H1 (cell line): ENCODE measurements at regions not wholly inside any gene's neighbourhood (a gene's known extent, or its start where the extent isn't known, plus 50 kb on each side); places are given as distances from the start of the nearest gene placed in this dataset.

Source experiments
- CTCF ChIA-PET: fragments of 300-600 bp; sonication (Branson Sonifier 250); formaldehyde crosslinking; loops from one replicate; lab custom pipeline; 2021; ENCODE audit not compliant: partially characterized antibody; lab: Charles Lee
- POLR2A ChIA-PET: fragments of 300-600 bp; sonication (Branson Sonifier 250); formaldehyde crosslinking; loops from one replicate; lab custom pipeline; 2021; ENCODE audit warnings: inconsistent platforms; ENCODE audit not compliant: partially characterized antibody; lab: Charles Lee
- DNase-seq, 2 experiments: peaks; one replicate each; pipeline versions ENCODE4 v3.0.0 to v3.0.0-alpha.2; 2010 to 2022; ENCODE audit warnings: low spot score in 2 of 2, low read depth in 1 of 2, mixed read lengths in 1 of 2
- FAIRE-seq: peaks from 2 replicates; lab custom pipeline; 2011; peaks lifted over from hg19 to GRCh38; lab: Jason Lieb, UNC
- H2AFZ ChIP-seq: 2 replicates; pipeline ENCODE4 v1.8.1; 2012; ENCODE audit warnings: low read length, inconsistent platforms
- H2AK5ac ChIP-seq: 2 replicates; pipeline ENCODE4 v1.6.1; 2013; ENCODE audit warnings: low read depth, low read length
- H2BK120ac ChIP-seq: replicated peaks from 2 replicates; pipeline ENCODE3; 2013; ENCODE audit warnings: low read depth, low read length, inconsistent platforms
- H2BK12ac ChIP-seq: 2 replicates; pipeline ENCODE4 v1.6.1; 2013; ENCODE audit warnings: low read depth, low read length
- H2BK15ac ChIP-seq: 2 replicates; pipeline ENCODE4 v1.6.1; 2013; ENCODE audit warnings: low read length
- H2BK20ac ChIP-seq: 2 replicates; pipeline ENCODE4 v1.6.1; 2013; ENCODE audit warnings: low read length
- H2BK5ac ChIP-seq: 2 replicates; pipeline ENCODE4 v1.6.1; 2013; ENCODE audit warnings: low read depth, low read length
- H3K14ac ChIP-seq: 2 replicates; pipeline ENCODE4 v1.6.1; 2013; ENCODE audit warnings: inconsistent platforms; ENCODE audit not compliant: insufficient read length
- H3K18ac ChIP-seq: 2 replicates; pipeline ENCODE4 v1.6.1; 2013; ENCODE audit warnings: low read length; ENCODE audit errors: extremely low read depth
- H3K23ac ChIP-seq: 2 replicates; pipeline ENCODE4 v1.6.1; 2013; ENCODE audit warnings: inconsistent platforms; ENCODE audit not compliant: insufficient read length
- H3K23me2 ChIP-seq: 2 replicates; pipeline ENCODE4 v1.6.1; 2013; ENCODE audit warnings: low read depth, low read length
- H3K27ac ChIP-seq: 2 replicates; pipeline ENCODE4 v1.6.1; 2011; ENCODE audit warnings: low read depth, low read length, inconsistent platforms
- H3K27me3 ChIP-seq, 4 experiments: replicated peaks in 1 of 4; 1 replicate in 1 of 4; 2 replicates in 3 of 4; pipeline versions ENCODE4 v1.6.1 to v1.8.1; 2011 to 2013; ENCODE audit warnings: low read length in 3 of 4, mild to moderate bottlenecking in 3 of 4, inconsistent platforms in 2 of 4, mixed read lengths in 2 of 4, moderate library complexity in 1 of 4; ENCODE audit not compliant: control insufficient read depth in 3 of 4, insufficient read depth in 3 of 4; ENCODE audit errors: extremely low read depth in 1 of 4
- H3K36me3 ChIP-seq, 4 experiments: 2 replicates each; pipeline versions ENCODE4 v1.6.1 to v1.8.1; 2011 to 2013; ENCODE audit warnings: mild to moderate bottlenecking in 4 of 4, low read length in 3 of 4, moderate library complexity in 2 of 4, control low read depth in 1 of 4, inconsistent platforms in 1 of 4; ENCODE audit not compliant: insufficient read depth in 4 of 4, control insufficient read depth in 2 of 4
- H3K4ac ChIP-seq: replicated peaks from 2 replicates; pipeline ENCODE3; 2013; ENCODE audit warnings: low read length, low read depth, mixed read lengths, inconsistent platforms; ENCODE audit not compliant: insufficient read length
- H3K4me1 ChIP-seq, 4 experiments: replicated peaks in 1 of 4; 1 replicate in 1 of 4; 2 replicates in 3 of 4; pipeline versions ENCODE4 v1.6.1 to v1.8.1; 2011 to 2013; ENCODE audit warnings: low read length in 3 of 4, inconsistent platforms in 2 of 4, mixed read lengths in 1 of 4; ENCODE audit not compliant: insufficient read depth in 4 of 4, control insufficient read depth in 3 of 4
- H3K4me2 ChIP-seq, 2 experiments: 2 replicates each; pipeline versions ENCODE4 v1.6.1 to v1.8.1; 2011 to 2013; ENCODE audit warnings: low read depth in 2 of 2, low read length in 2 of 2, control low read depth in 1 of 2, inconsistent platforms in 1 of 2, mild to moderate bottlenecking in 1 of 2; ENCODE audit not compliant: insufficient read depth in 1 of 2
- H3K4me3 ChIP-seq, 4 experiments: fragments of 200-600, 300-600 bp in 1 of 4; sonication (generic), shearing (Covaris generic), sonication (Bioruptor Twin) in 1 of 4; 2 replicates each; pipeline versions ENCODE4 v1.5.1 to v1.8.1; 2011 to 2016; ENCODE audit warnings: low read length in 4 of 4, low read depth in 3 of 4, control low read depth in 2 of 4, inconsistent platforms in 2 of 4, mild to moderate bottlenecking in 2 of 4, mixed read lengths in 1 of 4, moderate library complexity in 1 of 4; ENCODE audit not compliant: insufficient read depth in 2 of 4; ENCODE audit errors: extremely low read depth in 1 of 4
- H3K56ac ChIP-seq: replicated peaks from 2 replicates; pipeline ENCODE3; 2013; ENCODE audit warnings: low read depth, mild to moderate bottlenecking, mixed read lengths, low read length, inconsistent platforms; ENCODE audit not compliant: insufficient read length
- H3K79me1 ChIP-seq: 2 replicates; pipeline ENCODE4 v1.6.1; 2013; ENCODE audit warnings: low read depth, low read length, control low read depth
- H3K79me2 ChIP-seq, 2 experiments: 2 replicates each; pipeline versions ENCODE4 v1.6.1 to v1.8.1; 2012 to 2013; ENCODE audit warnings: low read length in 2 of 2, mild to moderate bottlenecking in 2 of 2, inconsistent platforms in 1 of 2; ENCODE audit not compliant: insufficient read depth in 2 of 2, control insufficient read depth in 1 of 2
- H3K9ac ChIP-seq, 4 experiments: replicated peaks in 1 of 4; 1 replicate in 1 of 4; 2 replicates in 3 of 4; pipeline versions ENCODE4 v1.6.1 to v1.8.1; 2011 to 2013; ENCODE audit warnings: low read depth in 3 of 4, low read length in 3 of 4, control low read depth in 2 of 4, mild to moderate bottlenecking in 2 of 4, moderate library complexity in 2 of 4, inconsistent platforms in 1 of 4; ENCODE audit errors: extremely low read depth in 1 of 4
- H3K9me3 ChIP-seq, 2 experiments: 2 replicates each; pipeline versions ENCODE4 v1.6.1 to v1.8.1; 2012 to 2013; ENCODE audit warnings: mild to moderate bottlenecking in 2 of 2, moderate library complexity in 2 of 2, control low read depth in 1 of 2, inconsistent platforms in 1 of 2, low read depth in 1 of 2, low read length in 1 of 2, mixed read lengths in 1 of 2; ENCODE audit not compliant: insufficient read depth in 2 of 2
- H4K20me1 ChIP-seq, 2 experiments: replicated peaks in 1 of 2; 2 replicates each; pipeline versions ENCODE3 to v1.8.1; 2011 to 2013; ENCODE audit warnings: inconsistent platforms in 2 of 2, low read length in 2 of 2, mild to moderate bottlenecking in 1 of 2; ENCODE audit not compliant: insufficient read depth in 2 of 2, control insufficient read depth in 1 of 2
- H4K5ac ChIP-seq: 2 replicates; pipeline ENCODE4 v1.6.1; 2013; ENCODE audit warnings: low read length, low read depth, mixed read lengths, inconsistent platforms; ENCODE audit not compliant: insufficient read length
- H4K8ac ChIP-seq: 2 replicates; pipeline ENCODE4 v1.8.0; 2013; ENCODE audit warnings: mild to moderate bottlenecking, moderate library complexity, low read length, inconsistent platforms; ENCODE audit not compliant: insufficient read depth; ENCODE audit errors: extremely low read depth
- H4K91ac ChIP-seq: replicated peaks from 2 replicates; pipeline ENCODE3; 2013; ENCODE audit warnings: low read length, mixed read lengths, inconsistent platforms; ENCODE audit not compliant: insufficient read length
- SP1 ChIP-seq: IDR thresholded peaks from 2 replicates; pipeline ENCODE4 v1.6.1; 2011; ENCODE audit warnings: low read depth, low read length
- SP4 ChIP-seq: IDR thresholded peaks from 2 replicates; pipeline ENCODE4 v1.6.1; 2012; ENCODE audit warnings: low read length, inconsistent platforms
- WGBS, 2 experiments: shearing (Covaris generic) in 1 of 2; methylation state at CpG; one replicate each; pipeline versions ENCODE4 v1.1.6 to v1.1.7; 2013 to 2015; ENCODE audit warnings: low lambda C conversion rate in 2 of 2, mixed read lengths in 2 of 2, inconsistent platforms in 1 of 2, low coverage in 1 of 2, missing lambda C conversion rate in 1 of 2; ENCODE audit not compliant: insufficient replicate concordance in 2 of 2, insufficient coverage in 1 of 2, insufficient read length in 1 of 2; ENCODE audit errors: extremely low coverage in 1 of 2, missing lambda C conversion rate in 1 of 2; 5-methylcytosine and 5-hydroxymethylcytosine counted together

GRCh38 chr1:93814795-93815340 is 64.1 kb downstream of the DNTTIP2 start:
- peak overlapping the region; percentile 21; the same call in 1 of the 2 replicates for H3K18ac ChIP-seq
- no peak overlapping the region for H3K14ac ChIP-seq
- no peak overlapping the region for H3K23ac ChIP-seq
- H3K79me1 ChIP-seq = no peaks in the 10 kb centered on the region
- no peaks in the 10 kb centered on the region for H3K27me3 ChIP-seq
- H3K4me1 ChIP-seq = peaks cover 6 to 17% (median 7%) of the 10 kb centered on the region in 4 experiments; a peak in 6 of 7 replicates
- no peaks in the 10 kb centered on the region for H3K36me3 ChIP-seq
- FAIRE-seq = no peak
- no peaks in the 10 kb centered on the region for H3K23me2 ChIP-seq
- H3K4me3 ChIP-seq = no peak overlapping the region
- no peak overlapping the region for H3K56ac ChIP-seq
- 0 out of 2 replicates have a peak overlapping the region, but pooled peaks have one; percentile 33 for H2BK15ac ChIP-seq
- H4K8ac ChIP-seq = no peak overlapping the region
- CTCF ChIA-PET = interaction anchor here (0.6 to 21.7 kb wide), 42 partner anchors 12 to 510 kb away, joined by 3 to 620 read pairs (median 9); partner anchors contain the start of gene BCAR3
- no peak overlapping the region for H4K91ac ChIP-seq
- no peak overlapping the region for H4K5ac ChIP-seq
- no peaks in the 10 kb centered on the region for H3K9me3 ChIP-seq
- 0 out of 2 replicates have a peak overlapping the region, but pooled peaks have one; percentile 44 for H2BK20ac ChIP-seq
- H3K9ac ChIP-seq = no peak overlapping the region
- POLR2A ChIA-PET = interaction anchor here (1.0 to 2.8 kb wide), 9 partner anchors 14 to 184 kb away, joined by 3 to 6 read pairs (median 3); partner anchors contain the start of gene BCAR3
- H2AK5ac ChIP-seq = no peak overlapping the region
- 0 out of 2 replicates have a peak overlapping the region, but pooled peaks have one; percentile 10 for H2BK12ac ChIP-seq
- peak overlapping the region; percentile 0; the same call in 1 of the 2 replicates for H2BK5ac ChIP-seq
- DNase-seq = no peak
- no peak overlapping the region for H2BK120ac ChIP-seq
- no peak overlapping the region for H3K27ac ChIP-seq
- WGBS, 2 experiments = 52% methylated on average over 8 of the region's 8 CpGs; no CpG with 5 or more reads in 1 of the 2 experiments
- TF ChIP-seq SP4 (no peak), SP1 (peak; percentile 34; the same call in 1 of the 2 replicates)
- H3K4ac ChIP-seq = peak overlapping the region; percentile 27
- H3K79me2 ChIP-seq = no peaks in the 10 kb centered on the region
- no peaks in the 10 kb centered on the region for H4K20me1 ChIP-seq
- peak overlapping the region in 1 of 2 experiments; percentile 15; a peak in 1 of 4 replicates for H3K4me2 ChIP-seq
- no peak overlapping the region for H2AFZ ChIP-seq
